ENCODE measurements at regions not wholly inside any gene's neighbourhood (a gene's known extent, or its start where the extent isn't known, plus 50 kb on each side); places are given as distances from the start of the nearest gene placed in this dataset.

- H3K36me3 ChIP-seq (ENCODE audit: insufficient read depth, low read length): no peaks in the 10 kb centered on the region
- no peak for TF ChIP-seq EP300 (conservative IDR thresholded peaks at IDR 0.05; ENCODE audit: poor library complexity, severe bottlenecking)
- no peak for TF ChIP-seq RAD21 (conservative IDR thresholded peaks at IDR 0.05)
- no peak for TF ChIP-seq POLR2AphosphoS5 (IDR thresholded peaks at IDR 0.05)
- TF ChIP-seq REST (IDR thresholded peaks at IDR 0.05; ENCODE audit: borderline replicate concordance): no peak
- no peak for TF ChIP-seq EZH2 (IDR thresholded peaks at IDR 0.05; ENCODE audit: borderline replicate concordance, insufficient read depth, low read length, poor library complexity, severe bottlenecking)
- TF ChIP-seq TAF1 (IDR thresholded peaks at IDR 0.05; ENCODE audit: low read depth): no peak
- TF ChIP-seq MXI1 (conservative IDR thresholded peaks at IDR 0.05; ENCODE audit: poor library complexity, severe bottlenecking): no peak
- TF ChIP-seq CTCF (IDR thresholded peaks at IDR 0.05; ENCODE audit: poor library complexity, severe bottlenecking): no peak
- TF ChIP-seq SMC3 (conservative IDR thresholded peaks at IDR 0.05; ENCODE audit: poor library complexity): no peak
- H3K27ac ChIP-seq (ENCODE audit: low read length): no peak overlapping the region
- no peaks in the 10 kb centered on the region for H3F3A ChIP-seq (ENCODE audit: insufficient read depth, low read length, poor library complexity, severe bottlenecking)
- H3K9me3 ChIP-seq (ENCODE audit: low read length): no peaks in the 10 kb centered on the region
- no peaks in the 10 kb centered on the region for H3K79me2 ChIP-seq (replicated peaks; ENCODE audit: insufficient read depth, low read length)
- H4K20me1 ChIP-seq (ENCODE audit: insufficient read depth): no peaks in the 10 kb centered on the region
- no peak overlapping the region for H3K4me3 ChIP-seq (ENCODE audit: low read length)
- no peak overlapping the region for H3K4me2 ChIP-seq (ENCODE audit: low read length)
- no peak overlapping the region for H3K9ac ChIP-seq (ENCODE audit: low read length)
- no peaks in the 10 kb centered on the region for H3K9me2 ChIP-seq (ENCODE audit: insufficient read depth, low read length)
- no peaks in the 10 kb centered on the region for H3K27me3 ChIP-seq (ENCODE audit: insufficient read depth, low read depth, low read length)
- no peak overlapping the region for H2AFZ ChIP-seq (ENCODE audit: low read depth, low read length)
These were observed 541.6 kb downstream of the SLC4A3 start for GRCh38 chr2:220168891-220169546.

- Histone ChIP-seq H3K4me3 (ENCODE audit: low read length) (no peak overlapping the region), H3K4me2 (ENCODE audit: low read length) (no peak overlapping the region), H3K9ac (ENCODE audit: low read length) (no peak overlapping the region), H3K9me3 (ENCODE audit: low read length) (no peaks in the 10 kb centered on the region), H2AFZ (ENCODE audit: low read depth, low read length) (no peak overlapping the region), H3K27me3 (ENCODE audit: insufficient read depth, low read depth, low read length) (no peaks in the 10 kb centered on the region), H3K27ac (ENCODE audit: low read length) (no peak overlapping the region), H3F3A (ENCODE audit: insufficient read depth, low read length, poor library complexity, severe bottlenecking) (no peaks in the 10 kb centered on the region), H3K9me2 (ENCODE audit: insufficient read depth, low read length) (no peaks in the 10 kb centered on the region), H3K79me2 (replicated peaks; ENCODE audit: insufficient read depth, low read length) (no peaks in the 10 kb centered on the region), H4K20me1 (ENCODE audit: insufficient read depth) (no peaks in the 10 kb centered on the region), H3K36me3 (ENCODE audit: insufficient read depth, low read length) (no peaks in the 10 kb centered on the region)
- TF ChIP-seq TAF1 (IDR thresholded peaks at IDR 0.05; ENCODE audit: low read depth) (no peak), POLR2AphosphoS5 (IDR thresholded peaks at IDR 0.05) (no peak), EP300 (conservative IDR thresholded peaks at IDR 0.05; ENCODE audit: poor library complexity, severe bottlenecking) (no peak), EZH2 (IDR thresholded peaks at IDR 0.05; ENCODE audit: borderline replicate concordance, insufficient read depth, low read length, poor library complexity, severe bottlenecking) (no peak), REST (IDR thresholded peaks at IDR 0.05; ENCODE audit: borderline replicate concordance) (no peak), CTCF (IDR thresholded peaks at IDR 0.05; ENCODE audit: poor library complexity, severe bottlenecking) (no peak), MXI1 (conservative IDR thresholded peaks at IDR 0.05; ENCODE audit: poor library complexity, severe bottlenecking) (no peak), RAD21 (conservative IDR thresholded peaks at IDR 0.05) (no peak), SMC3 (conservative IDR thresholded peaks at IDR 0.05; ENCODE audit: poor library complexity) (no peak)
These were observed 547.4 kb downstream of the SLC4A3 start for GRCh38 chr2:220174826-220175225.
